ENCODE measurements at regions not wholly inside any gene's neighbourhood (a gene's known extent, or its start where the extent isn't known, plus 50 kb on each side); places are given as distances from the start of the nearest gene placed in this dataset.

GRCh38 chr1:99137554-99138206 is 126.6 kb upstream of the PLPPR4 start:
- Histone ChIP-seq H3K27ac (ENCODE audit: low read length in 2 of 2) (no peak overlapping the region), H3K4me1 (ENCODE audit: control insufficient read depth in 2 of 2, insufficient read depth in 2 of 2, low read length in 2 of 2) (no peaks in the 10 kb centered on the region), H3K4me2 (replicated peaks; ENCODE audit: low read depth, low read length, poor library complexity, severe bottlenecking) (no peak overlapping the region), H3K9me3 (ENCODE audit: control extremely low read depth in 1 of 3, control insufficient read depth in 2 of 3, insufficient read depth in 1 of 3, low read length in 2 of 3) (no peaks in the 10 kb centered on the region), H3K9ac (ENCODE audit: low read length) (no peak overlapping the region), H2AFZ (ENCODE audit: insufficient read depth, low read depth, low read length, poor library complexity, severe bottlenecking) (no peak overlapping the region), H3K27me3 (replicated peaks in 1 of 4; ENCODE audit: control extremely low read depth in 1 of 4, control insufficient read depth in 3 of 4, insufficient read depth in 4 of 4, low read length in 3 of 4) (no peaks in the 10 kb centered on the region), H4K20me1 (ENCODE audit: control insufficient read depth, insufficient read depth, low read length, poor library complexity, severe bottlenecking) (no peaks in the 10 kb centered on the region), H3K79me2 (ENCODE audit: control insufficient read depth, insufficient read depth, low read length) (no peaks in the 10 kb centered on the region), H3K4me3 (ENCODE audit: control extremely low read depth in 1 of 5, extremely low read depth in 1 of 5, insufficient read depth in 1 of 5, low read depth in 2 of 5, low read length in 4 of 5) (no peak overlapping the region), H3K36me3 (replicated peaks in 1 of 2; ENCODE audit: control extremely low read depth in 1 of 2, control insufficient read depth in 1 of 2, extremely low read depth in 1 of 2, insufficient read depth in 2 of 2, low read length in 1 of 2) (no peaks in the 10 kb centered on the region)
- no peak for DNase-seq
- ATAC-seq (ENCODE audit: low read depth): no peak
- no peaks in the 10 kb centered on the region for H3K27me3 Mint-ChIP-seq
- H3K4me3 Mint-ChIP-seq: no peak overlapping the region
- no peak overlapping the region for H3K27ac Mint-ChIP-seq
- ChIA-PET POLR2A (no interaction called here), CTCF (no interaction called here)
- H3K4me1 Mint-ChIP-seq: no peaks in the 10 kb centered on the region
- no CpG with 5 or more reads among the region's 1 CpG for WGBS (ENCODE audit: insufficient coverage)
- intact Hi-C loops (cut with micrococcal nuclease): no loop called here
- H3K9me3 Mint-ChIP-seq (ENCODE audit: insufficient read depth): no peaks in the 10 kb centered on the region
- no peak for TF ChIP-seq EZH2 (IDR thresholded peaks at IDR 0.05; ENCODE audit: borderline replicate concordance, insufficient read depth, low read depth, low read length, poor library complexity, severe bottlenecking)

GRCh38 chr1:99139876-99140275 is 124.4 kb upstream of the PLPPR4 start:
- ATAC-seq (ENCODE audit: low read depth): no peak
- Mint-ChIP-seq H3K27ac (no peak overlapping the region), H3K4me1 (no peaks in the 10 kb centered on the region), H3K9me3 (ENCODE audit: insufficient read depth) (no peaks in the 10 kb centered on the region), H3K4me3 (no peak overlapping the region), H3K27me3 (no peaks in the 10 kb centered on the region)
- H3K4me3 ChIP-seq (ENCODE audit: control extremely low read depth in 1 of 5, extremely low read depth in 1 of 5, insufficient read depth in 1 of 5, low read depth in 2 of 5, low read length in 4 of 5): no peak overlapping the region
- no peaks in the 10 kb centered on the region for H3K79me2 ChIP-seq (ENCODE audit: control insufficient read depth, insufficient read depth, low read length)
- no peaks in the 10 kb centered on the region for H3K36me3 ChIP-seq (replicated peaks in 1 of 2; ENCODE audit: control extremely low read depth in 1 of 2, control insufficient read depth in 1 of 2, extremely low read depth in 1 of 2, insufficient read depth in 2 of 2, low read length in 1 of 2)
- no peaks in the 10 kb centered on the region for H3K27me3 ChIP-seq (replicated peaks in 1 of 4; ENCODE audit: control extremely low read depth in 1 of 4, control insufficient read depth in 3 of 4, insufficient read depth in 4 of 4, low read length in 3 of 4)
- H3K9me3 ChIP-seq (ENCODE audit: control extremely low read depth in 1 of 3, control insufficient read depth in 2 of 3, insufficient read depth in 1 of 3, low read length in 2 of 3): no peaks in the 10 kb centered on the region
- WGBS (ENCODE audit: insufficient coverage): no CpG with 5 or more reads among the region's 11 CpGs
- intact Hi-C loops (cut with micrococcal nuclease): no loop called here
- ChIA-PET POLR2A (no interaction called here), CTCF (no interaction called here)
- DNase-seq: no peak
- TF ChIP-seq EZH2 (IDR thresholded peaks at IDR 0.05; ENCODE audit: borderline replicate concordance, insufficient read depth, low read depth, low read length, poor library complexity, severe bottlenecking) (no peak), CTCF (IDR thresholded peaks at IDR 0.05) (no peak)
- no peak overlapping the region for H2AFZ ChIP-seq (ENCODE audit: insufficient read depth, low read depth, low read length, poor library complexity, severe bottlenecking)
- H3K9ac ChIP-seq (ENCODE audit: low read length): no peak overlapping the region
- no peaks in the 10 kb centered on the region for H3K4me1 ChIP-seq (ENCODE audit: control insufficient read depth in 2 of 2, insufficient read depth in 2 of 2, low read length in 2 of 2)
- H3K27ac ChIP-seq (ENCODE audit: low read length in 2 of 2): no peak overlapping the region
- H4K20me1 ChIP-seq (ENCODE audit: control insufficient read depth, insufficient read depth, low read length, poor library complexity, severe bottlenecking): no peaks in the 10 kb centered on the region
- no peak overlapping the region for H3K4me2 ChIP-seq (replicated peaks; ENCODE audit: low read depth, low read length, poor library complexity, severe bottlenecking)

All from B cell (primary cell).